Liver (tissue), 8 donors: ENCODE measurements at regions not wholly inside any gene's neighbourhood (a gene's known extent, or its start where the extent isn't known, plus 50 kb on each side); places are given as distances from the start of the nearest gene placed in this dataset.

ENCODE experiments used
- DNase-seq: peaks from one replicate; pipeline ENCODE4 v3.0.0-alpha.2; 2017; ENCODE audit warnings: low spot score
- H3K27ac ChIP-seq, 2 donors: one replicate each; pipeline ENCODE4 v1.7.0; 2013; ENCODE audit warnings: inconsistent platforms in 2 of 2, low read length in 2 of 2, control low read depth in 1 of 2, low read depth in 1 of 2, mild to moderate bottlenecking in 1 of 2
- H3K27me3 ChIP-seq, 4 donors: one replicate each; pipeline versions ENCODE4 v1.6.1 to v1.7.0; 2013; ENCODE audit warnings: low read length in 3 of 4, inconsistent platforms in 1 of 4, mild to moderate bottlenecking in 1 of 4, moderate library complexity in 1 of 4; ENCODE audit not compliant: control insufficient read depth in 4 of 4, insufficient read depth in 4 of 4
- H3K36me3 ChIP-seq, 4 donors: one replicate each; pipeline versions ENCODE4 v1.6.1 to v1.7.0; 2013; ENCODE audit warnings: low read length in 3 of 4, mild to moderate bottlenecking in 3 of 4, low read depth in 1 of 4, moderate library complexity in 1 of 4; ENCODE audit not compliant: control insufficient read depth in 4 of 4, insufficient read depth in 3 of 4
- H3K4me1 ChIP-seq, 4 donors: one replicate each; pipeline versions ENCODE4 v1.6.1 to v1.7.0; 2013; ENCODE audit warnings: low read length in 3 of 4, mild to moderate bottlenecking in 3 of 4, moderate library complexity in 1 of 4; ENCODE audit not compliant: control insufficient read depth in 4 of 4, insufficient read depth in 4 of 4
- H3K4me3 ChIP-seq, 3 donors: one replicate each; pipeline versions ENCODE4 v1.6.1 to v1.7.0; 2013; ENCODE audit warnings: low read length in 3 of 3, control low read depth in 1 of 3, low read depth in 1 of 3, mild to moderate bottlenecking in 1 of 3
- H3K9ac ChIP-seq, 2 donors: one replicate each; pipeline ENCODE4 v1.7.0; 2013; ENCODE audit warnings: low read length in 2 of 2, mild to moderate bottlenecking in 2 of 2, moderate library complexity in 2 of 2, control low read depth in 1 of 2, low read depth in 1 of 2
- H3K9me3 ChIP-seq, 4 donors: one replicate each; pipeline versions ENCODE4 v1.6.1 to v1.7.0; 2013; ENCODE audit warnings: low read length in 3 of 4; ENCODE audit not compliant: control insufficient read depth in 4 of 4
- EGR1 ChIP-seq, 2 donors: IDR thresholded peaks; 2 replicates each; pipeline ENCODE4 v1.6.1; 2016 to 2018; ENCODE audit warnings: antibody characterized with exemption in 2 of 2, low read depth in 2 of 2
- FOXA1 ChIP-seq: IDR thresholded peaks from 2 replicates; pipeline ENCODE4 v1.6.1; 2016; ENCODE audit warnings: antibody characterized with exemption
- FOXA2 ChIP-seq: IDR thresholded peaks from 2 replicates; pipeline ENCODE4 v1.6.1; 2016; ENCODE audit warnings: antibody characterized with exemption
- HNF4G ChIP-seq: IDR thresholded peaks from 2 replicates; pipeline ENCODE4 v1.6.1; 2016; ENCODE audit warnings: antibody characterized with exemption
- JUND ChIP-seq, 2 donors: IDR thresholded peaks; 2 replicates each; pipeline ENCODE4 v1.6.1; 2016; ENCODE audit warnings: antibody characterized with exemption in 2 of 2
- NR2F2 ChIP-seq: IDR thresholded peaks from 2 replicates; pipeline ENCODE4 v1.6.1; 2016; ENCODE audit warnings: antibody characterized with exemption
- RXRA ChIP-seq, 2 donors: IDR thresholded peaks; 2 replicates each; pipeline ENCODE4 v1.6.1; 2017 to 2018; ENCODE audit warnings: antibody characterized with exemption in 2 of 2, mild to moderate bottlenecking in 1 of 2
- SP1 ChIP-seq: IDR thresholded peaks from 2 replicates; pipeline ENCODE4 v1.6.1; 2018; ENCODE audit warnings: antibody characterized with exemption, mild to moderate bottlenecking
- YY1 ChIP-seq: IDR thresholded peaks from 2 replicates; pipeline ENCODE4 v1.6.1; 2016; ENCODE audit warnings: antibody characterized with exemption, mild to moderate bottlenecking
- WGBS: extraction: QIAGEN DNeasy Blood & Tissue Kit; methylation state at CpG from one replicate; pipeline ENCODE4 v1.1.7; 2013; 5-methylcytosine and 5-hydroxymethylcytosine counted together
- TF ChIP-seq, protein P1 (sequence below): IDR thresholded peaks from 2 replicates; pipeline ENCODE4 v1.6.1; 2016; ENCODE audit warnings: antibody characterized with exemption, mild to moderate bottlenecking
- TF ChIP-seq, protein P2 (sequence below): IDR thresholded peaks from 2 replicates; pipeline ENCODE4 v1.6.1; 2016; ENCODE audit warnings: antibody characterized with exemption
- TF ChIP-seq, protein P3 (sequence below): fragments of 150-350 bp; IDR thresholded peaks from 2 replicates; pipeline ENCODE4 v1.5.1; 2017; ENCODE audit warnings: improper control_type of control experiment, low read depth, low read length; ENCODE audit not compliant: missing input control
- donor health status: healthy.
- donor health status: healthy.
- donor health status: healthy.
- donor health status: healthy.
- donor health status: healthy.

DNA sequence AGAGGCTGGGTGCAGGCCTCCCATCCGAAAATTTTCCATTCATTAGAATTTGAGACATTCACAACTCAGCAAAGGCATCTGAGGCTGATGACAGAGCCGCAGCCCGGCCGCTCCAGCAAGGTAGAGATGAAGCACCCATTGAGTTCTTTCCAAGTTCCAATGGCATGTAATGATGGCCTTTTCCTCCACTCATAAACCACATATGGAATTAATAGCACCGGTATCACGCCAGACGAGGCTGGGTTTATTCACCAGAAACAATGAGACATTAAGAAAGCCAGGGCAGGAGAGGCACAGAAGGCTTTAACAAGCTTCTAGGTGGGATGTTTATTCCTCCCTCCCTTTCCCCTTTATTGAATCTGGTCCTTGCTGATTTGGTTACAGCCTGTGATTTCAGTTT, 534.4 kb downstream of the MN1 start:
- no peaks in the 10 kb centered on the region for H3K4me1 ChIP-seq
- H3K36me3 ChIP-seq = no peaks in the 10 kb centered on the region
- TF ChIP-seq, protein P1, sequence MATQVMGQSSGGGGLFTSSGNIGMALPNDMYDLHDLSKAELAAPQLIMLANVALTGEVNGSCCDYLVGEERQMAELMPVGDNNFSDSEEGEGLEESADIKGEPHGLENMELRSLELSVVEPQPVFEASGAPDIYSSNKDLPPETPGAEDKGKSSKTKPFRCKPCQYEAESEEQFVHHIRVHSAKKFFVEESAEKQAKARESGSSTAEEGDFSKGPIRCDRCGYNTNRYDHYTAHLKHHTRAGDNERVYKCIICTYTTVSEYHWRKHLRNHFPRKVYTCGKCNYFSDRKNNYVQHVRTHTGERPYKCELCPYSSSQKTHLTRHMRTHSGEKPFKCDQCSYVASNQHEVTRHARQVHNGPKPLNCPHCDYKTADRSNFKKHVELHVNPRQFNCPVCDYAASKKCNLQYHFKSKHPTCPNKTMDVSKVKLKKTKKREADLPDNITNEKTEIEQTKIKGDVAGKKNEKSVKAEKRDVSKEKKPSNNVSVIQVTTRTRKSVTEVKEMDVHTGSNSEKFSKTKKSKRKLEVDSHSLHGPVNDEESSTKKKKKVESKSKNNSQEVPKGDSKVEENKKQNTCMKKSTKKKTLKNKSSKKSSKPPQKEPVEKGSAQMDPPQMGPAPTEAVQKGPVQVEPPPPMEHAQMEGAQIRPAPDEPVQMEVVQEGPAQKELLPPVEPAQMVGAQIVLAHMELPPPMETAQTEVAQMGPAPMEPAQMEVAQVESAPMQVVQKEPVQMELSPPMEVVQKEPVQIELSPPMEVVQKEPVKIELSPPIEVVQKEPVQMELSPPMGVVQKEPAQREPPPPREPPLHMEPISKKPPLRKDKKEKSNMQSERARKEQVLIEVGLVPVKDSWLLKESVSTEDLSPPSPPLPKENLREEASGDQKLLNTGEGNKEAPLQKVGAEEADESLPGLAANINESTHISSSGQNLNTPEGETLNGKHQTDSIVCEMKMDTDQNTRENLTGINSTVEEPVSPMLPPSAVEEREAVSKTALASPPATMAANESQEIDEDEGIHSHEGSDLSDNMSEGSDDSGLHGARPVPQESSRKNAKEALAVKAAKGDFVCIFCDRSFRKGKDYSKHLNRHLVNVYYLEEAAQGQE = no peak
- TF ChIP-seq, protein P2, sequence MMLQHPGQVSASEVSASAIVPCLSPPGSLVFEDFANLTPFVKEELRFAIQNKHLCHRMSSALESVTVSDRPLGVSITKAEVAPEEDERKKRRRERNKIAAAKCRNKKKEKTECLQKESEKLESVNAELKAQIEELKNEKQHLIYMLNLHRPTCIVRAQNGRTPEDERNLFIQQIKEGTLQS = no peak
- TF ChIP-seq RXRA (IDR thresholded peaks at IDR 0.05) = no peak
- TF ChIP-seq FOXA1 = no peak
- no peak for TF ChIP-seq SP1
- no peak for TF ChIP-seq YY1
- no peak for TF ChIP-seq EGR1 (IDR thresholded peaks at IDR 0.05; ENCODE audit: low read depth in 2 of 2)
- TF ChIP-seq NR2F2 = no peak
- peaks cover 0 to 10% (median 1%) of the 10 kb centered on the region in 4 donors for H3K9me3 ChIP-seq
- DNase-seq = no peak
- H3K9ac ChIP-seq = no peak overlapping the region
- H3K27me3 ChIP-seq = peaks cover 0 to 3% (median 0%) of the 10 kb centered on the region in 4 donors
- no peak overlapping the region for H3K4me3 ChIP-seq
- H3K27ac ChIP-seq = no peak overlapping the region
- 90% methylated on average over 7 of the region's 7 CpGs for WGBS

DNA sequence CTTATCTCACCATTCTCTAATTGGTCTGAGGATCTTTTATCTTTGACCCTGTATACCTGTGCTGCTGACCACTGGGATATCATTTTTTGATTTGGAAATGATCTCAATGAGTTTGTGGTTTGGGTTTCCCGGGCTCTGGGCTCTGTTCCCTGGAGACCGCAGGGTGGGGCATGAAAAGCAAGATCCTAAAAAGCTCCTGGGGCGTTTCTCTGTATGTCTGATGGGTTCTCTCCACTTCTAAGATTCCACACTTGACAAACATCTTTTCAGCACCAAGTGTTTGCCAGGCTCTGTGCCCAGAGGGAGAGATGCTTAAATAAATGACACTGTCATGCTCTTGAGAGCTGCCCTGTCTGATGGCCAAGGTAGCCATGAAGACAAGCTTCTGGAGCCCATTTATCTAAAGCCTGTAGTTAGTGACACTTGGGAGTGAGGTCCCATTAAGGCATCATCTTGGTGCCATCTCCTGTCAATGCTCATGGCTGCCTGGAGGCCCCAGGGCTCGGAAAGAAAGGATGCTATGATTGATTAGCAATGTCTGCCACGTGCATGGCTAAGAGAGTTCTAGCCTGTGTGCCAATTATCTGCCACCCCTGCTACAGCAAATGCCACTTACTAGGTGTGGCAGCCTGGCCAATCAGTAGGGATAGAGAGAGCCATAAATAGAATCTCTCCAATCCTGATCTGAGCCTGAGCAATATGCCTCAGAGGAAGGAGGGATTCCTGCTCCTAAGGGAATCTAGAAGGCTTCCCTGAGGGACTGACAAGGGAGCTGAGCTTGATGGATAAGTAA, 531.6 kb downstream of the MN1 start:
- 55% methylated on average over 5 of the region's 5 CpGs for WGBS
- peaks cover 0 to 7% (median 0%) of the 10 kb centered on the region in 4 donors for H3K27me3 ChIP-seq
- no peak overlapping the region for H3K27ac ChIP-seq

More for the DNA sequence above, 531.6 kb downstream of the MN1 start:
- Histone ChIP-seq H3K4me3 (no peak overlapping the region), H3K36me3 (no peaks in the 10 kb centered on the region), H3K4me1 (no peaks in the 10 kb centered on the region), H3K9me3 (peaks cover 0 to 10% (median 1%) of the 10 kb centered on the region in 4 donors), H3K9ac (no peak overlapping the region)
- no peak for DNase-seq
- no peak for TF ChIP-seq HNF4G
- no peak for TF ChIP-seq FOXA2
- TF ChIP-seq, protein P3, sequence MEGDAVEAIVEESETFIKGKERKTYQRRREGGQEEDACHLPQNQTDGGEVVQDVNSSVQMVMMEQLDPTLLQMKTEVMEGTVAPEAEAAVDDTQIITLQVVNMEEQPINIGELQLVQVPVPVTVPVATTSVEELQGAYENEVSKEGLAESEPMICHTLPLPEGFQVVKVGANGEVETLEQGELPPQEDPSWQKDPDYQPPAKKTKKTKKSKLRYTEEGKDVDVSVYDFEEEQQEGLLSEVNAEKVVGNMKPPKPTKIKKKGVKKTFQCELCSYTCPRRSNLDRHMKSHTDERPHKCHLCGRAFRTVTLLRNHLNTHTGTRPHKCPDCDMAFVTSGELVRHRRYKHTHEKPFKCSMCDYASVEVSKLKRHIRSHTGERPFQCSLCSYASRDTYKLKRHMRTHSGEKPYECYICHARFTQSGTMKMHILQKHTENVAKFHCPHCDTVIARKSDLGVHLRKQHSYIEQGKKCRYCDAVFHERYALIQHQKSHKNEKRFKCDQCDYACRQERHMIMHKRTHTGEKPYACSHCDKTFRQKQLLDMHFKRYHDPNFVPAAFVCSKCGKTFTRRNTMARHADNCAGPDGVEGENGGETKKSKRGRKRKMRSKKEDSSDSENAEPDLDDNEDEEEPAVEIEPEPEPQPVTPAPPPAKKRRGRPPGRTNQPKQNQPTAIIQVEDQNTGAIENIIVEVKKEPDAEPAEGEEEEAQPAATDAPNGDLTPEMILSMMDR = no peak
- no peak for TF ChIP-seq JUND (IDR thresholded peaks at IDR 0.05)
- TF ChIP-seq, protein P2 = no peak
- no peak for TF ChIP-seq RXRA (IDR thresholded peaks at IDR 0.05)
- no peak for TF ChIP-seq SP1
- TF ChIP-seq, protein P1 = no peak
